Mononuclear cell (primary cell): ENCODE measurements at regions not wholly inside any gene's neighbourhood (a gene's known extent, or its start where the extent isn't known, plus 50 kb on each side); places are given as distances from the start of the nearest gene placed in this dataset.

Experiments used
- H3K27me3 ChIP-seq: 2 replicates; pipeline ENCODE4 v1.6.0; 2011; ENCODE audit warnings: low read length, control low read depth; ENCODE audit not compliant: insufficient read depth
- H3K4me1 ChIP-seq: 2 replicates; pipeline ENCODE4 v1.5.1; 2011; ENCODE audit warnings: mild to moderate bottlenecking, low read length, control low read depth; ENCODE audit not compliant: insufficient read depth
- H3K4me3 ChIP-seq: 2 replicates; pipeline ENCODE4 v1.5.1; 2011; ENCODE audit warnings: mild to moderate bottlenecking, low read length, moderate library complexity
- H3K9me3 ChIP-seq: 2 replicates; pipeline ENCODE4 v1.5.1; 2011; ENCODE audit warnings: low read depth, mild to moderate bottlenecking, control low read depth, low read length

GRCh38 chr6:25060522-25060921 is 124.8 kb upstream of the RIPOR2 start:
- Histone ChIP-seq H3K4me3 (no peak overlapping the region), H3K27me3 (no peaks in the 10 kb centered on the region), H3K9me3 (no peaks in the 10 kb centered on the region), H3K4me1 (peaks cover 23% of the 10 kb centered on the region)

GRCh38 chr6:25061289-25061936 is 125.7 kb upstream of the RIPOR2 start:
- no peaks in the 10 kb centered on the region for H3K9me3 ChIP-seq
- H3K27me3 ChIP-seq = no peaks in the 10 kb centered on the region
- H3K4me1 ChIP-seq = peaks cover 14% of the 10 kb centered on the region
- no peak overlapping the region for H3K4me3 ChIP-seq

GRCh38 chr6:25062070-25062811 is 126.5 kb upstream of the RIPOR2 start:
- Histone ChIP-seq H3K9me3 (no peaks in the 10 kb centered on the region), H3K4me3 (no peak overlapping the region), H3K27me3 (no peaks in the 10 kb centered on the region), H3K4me1 (peaks cover 5% of the 10 kb centered on the region)

- Histone ChIP-seq H3K4me3 (no peak overlapping the region), H3K4me1 (no peaks in the 10 kb centered on the region), H3K9me3 (no peaks in the 10 kb centered on the region), H3K27me3 (no peaks in the 10 kb centered on the region)
Observed at GRCh38 chr6:25064006-25064405, 128.2 kb upstream of the RIPOR2 start.

GRCh38 chr6:25065666-25066065 is 129.9 kb upstream of the RIPOR2 start:
- Histone ChIP-seq H3K9me3 (no peaks in the 10 kb centered on the region), H3K27me3 (no peaks in the 10 kb centered on the region), H3K4me1 (peaks cover 3% of the 10 kb centered on the region), H3K4me3 (no peak overlapping the region)

GRCh38 chr6:25066593-25066992 is 130.8 kb upstream of the RIPOR2 start:
- Histone ChIP-seq H3K4me1 (peaks cover 3% of the 10 kb centered on the region), H3K4me3 (no peak overlapping the region), H3K27me3 (no peaks in the 10 kb centered on the region), H3K9me3 (no peaks in the 10 kb centered on the region)

GRCh38 chr6:25068866-25069265 is 133.1 kb upstream of the RIPOR2 start:
- Histone ChIP-seq H3K9me3 (no peaks in the 10 kb centered on the region), H3K27me3 (no peaks in the 10 kb centered on the region), H3K4me3 (no peak overlapping the region), H3K4me1 (peaks cover 3% of the 10 kb centered on the region)

- H3K4me1 ChIP-seq = peaks cover 3% of the 10 kb centered on the region
- H3K4me3 ChIP-seq = no peak overlapping the region
- H3K9me3 ChIP-seq = no peaks in the 10 kb centered on the region
- H3K27me3 ChIP-seq = no peaks in the 10 kb centered on the region
Observed at GRCh38 chr6:25070547-25071366, 135.0 kb upstream of the RIPOR2 start.

GRCh38 chr6:25078141-25078540 is 142.4 kb upstream of the RIPOR2 start:
- H3K27me3 ChIP-seq = no peaks in the 10 kb centered on the region
- H3K9me3 ChIP-seq = no peaks in the 10 kb centered on the region
- no peak overlapping the region for H3K4me3 ChIP-seq
- no peaks in the 10 kb centered on the region for H3K4me1 ChIP-seq

GRCh38 chr6:25083784-25084507 is 148.2 kb upstream of the RIPOR2 start:
- peaks cover 23% of the 10 kb centered on the region for H3K4me1 ChIP-seq

GRCh38 chr6:25084508-25084833 is 148.7 kb upstream of the RIPOR2 start:
- Histone ChIP-seq H3K27me3 (no peaks in the 10 kb centered on the region), H3K9me3 (no peaks in the 10 kb centered on the region), H3K4me1 (peaks cover 28% of the 10 kb centered on the region), H3K4me3 (no peak overlapping the region)

More at GRCh38 chr6:25083784-25084507, 148.2 kb upstream of the RIPOR2 start:
- no peak overlapping the region for H3K4me3 ChIP-seq
- no peaks in the 10 kb centered on the region for H3K27me3 ChIP-seq
- H3K9me3 ChIP-seq = no peaks in the 10 kb centered on the region

- Histone ChIP-seq H3K27me3 (no peaks in the 10 kb centered on the region), H3K9me3 (no peaks in the 10 kb centered on the region), H3K4me1 (peaks cover 32% of the 10 kb centered on the region), H3K4me3 (no peak overlapping the region)
Observed at GRCh38 chr6:25085756-25086155, 150.0 kb upstream of the RIPOR2 start.

GRCh38 chr6:25086500-25087091 is 150.8 kb upstream of the RIPOR2 start:
- H3K4me1 ChIP-seq = peaks cover 32% of the 10 kb centered on the region
- H3K9me3 ChIP-seq = no peaks in the 10 kb centered on the region
- no peaks in the 10 kb centered on the region for H3K27me3 ChIP-seq
- no peak overlapping the region for H3K4me3 ChIP-seq

GRCh38 chr6:25088513-25088912 is 152.8 kb upstream of the RIPOR2 start:
- Histone ChIP-seq H3K27me3 (no peaks in the 10 kb centered on the region), H3K4me3 (no peak overlapping the region), H3K4me1 (peaks cover 32% of the 10 kb centered on the region), H3K9me3 (no peaks in the 10 kb centered on the region)
